ENCODE measurements at regions not wholly inside any gene's neighbourhood (a gene's known extent, or its start where the extent isn't known, plus 50 kb on each side); places are given as distances from the start of the nearest gene placed in this dataset.

DNA sequence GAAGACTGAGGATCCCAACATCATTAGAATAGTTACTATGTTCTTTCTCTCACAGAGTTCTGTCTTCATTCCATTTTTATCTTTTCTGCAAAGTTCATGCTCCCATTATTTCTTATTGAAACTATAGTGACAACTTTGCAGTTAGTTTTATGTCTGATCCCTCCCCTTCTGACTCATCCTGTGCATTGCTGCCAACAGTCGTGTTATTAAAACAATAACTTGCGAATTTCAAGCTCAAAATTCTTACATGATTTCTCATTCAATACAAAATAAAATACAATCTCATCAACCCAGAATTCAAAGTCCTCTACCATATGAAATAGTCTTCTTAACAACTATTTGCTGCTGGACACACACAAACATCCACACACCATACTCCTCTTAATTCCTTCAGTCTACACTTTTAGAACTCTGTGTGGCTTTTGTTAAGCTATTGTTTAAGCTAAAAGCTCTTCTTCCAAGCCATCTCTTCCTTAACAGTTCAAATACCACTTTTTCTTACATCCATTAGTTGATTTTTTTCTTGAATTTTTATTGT, 261.4 kb upstream of the IRAK1BP1 start:
- TF ChIP-seq, protein P1, sequence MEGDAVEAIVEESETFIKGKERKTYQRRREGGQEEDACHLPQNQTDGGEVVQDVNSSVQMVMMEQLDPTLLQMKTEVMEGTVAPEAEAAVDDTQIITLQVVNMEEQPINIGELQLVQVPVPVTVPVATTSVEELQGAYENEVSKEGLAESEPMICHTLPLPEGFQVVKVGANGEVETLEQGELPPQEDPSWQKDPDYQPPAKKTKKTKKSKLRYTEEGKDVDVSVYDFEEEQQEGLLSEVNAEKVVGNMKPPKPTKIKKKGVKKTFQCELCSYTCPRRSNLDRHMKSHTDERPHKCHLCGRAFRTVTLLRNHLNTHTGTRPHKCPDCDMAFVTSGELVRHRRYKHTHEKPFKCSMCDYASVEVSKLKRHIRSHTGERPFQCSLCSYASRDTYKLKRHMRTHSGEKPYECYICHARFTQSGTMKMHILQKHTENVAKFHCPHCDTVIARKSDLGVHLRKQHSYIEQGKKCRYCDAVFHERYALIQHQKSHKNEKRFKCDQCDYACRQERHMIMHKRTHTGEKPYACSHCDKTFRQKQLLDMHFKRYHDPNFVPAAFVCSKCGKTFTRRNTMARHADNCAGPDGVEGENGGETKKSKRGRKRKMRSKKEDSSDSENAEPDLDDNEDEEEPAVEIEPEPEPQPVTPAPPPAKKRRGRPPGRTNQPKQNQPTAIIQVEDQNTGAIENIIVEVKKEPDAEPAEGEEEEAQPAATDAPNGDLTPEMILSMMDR (IDR thresholded peaks at IDR 0.05) = no peak
- TF ChIP-seq EP300 (IDR thresholded peaks at IDR 0.05; ENCODE audit: low read depth) = no peak

All from transverse colon (tissue), 3 donors.